H9 (cell line): ENCODE measurements at regions not wholly inside any gene's neighbourhood (a gene's known extent, or its start where the extent isn't known, plus 50 kb on each side); places are given as distances from the start of the nearest gene placed in this dataset.

Experiments used
- DNase-seq: peaks from one replicate; pipeline ENCODE4 v3.0.0-alpha.2; 2017
- H2AFZ ChIP-seq: one replicate; pipeline ENCODE4 v1.6.1; 2013; ENCODE audit warnings: mild to moderate bottlenecking, low read length, control low read depth, moderate library complexity
- H2AK5ac ChIP-seq: 2 replicates; pipeline ENCODE4 v1.6.1; 2013; ENCODE audit warnings: low read length, control low read depth, mixed read lengths; ENCODE audit not compliant: insufficient read length
- H2BK120ac ChIP-seq: one replicate; pipeline ENCODE4 v1.6.1; 2013; ENCODE audit warnings: low read depth, mild to moderate bottlenecking, low read length, control low read depth, inconsistent platforms; ENCODE audit not compliant: poor library complexity, severe bottlenecking
- H2BK12ac ChIP-seq: 2 replicates; pipeline ENCODE4 v1.6.1; 2013; ENCODE audit warnings: low read length, control low read depth, mixed read lengths, low read depth; ENCODE audit not compliant: insufficient read length
- H2BK15ac ChIP-seq: 2 replicates; pipeline ENCODE4 v1.6.1; 2013; ENCODE audit warnings: low read depth, low read length, control low read depth
- H2BK20ac ChIP-seq: one replicate; pipeline ENCODE4 v1.6.1; 2013; ENCODE audit warnings: low read depth, mild to moderate bottlenecking, low read length, control low read depth, inconsistent platforms; ENCODE audit not compliant: poor library complexity, severe bottlenecking
- H2BK5ac ChIP-seq: 2 replicates; pipeline ENCODE4 v1.6.1; 2013; ENCODE audit warnings: low read length, control low read depth, mixed read lengths; ENCODE audit not compliant: insufficient read length
- H3K14ac ChIP-seq: 2 replicates; pipeline ENCODE4 v1.6.1; 2013; ENCODE audit warnings: low read length, control low read depth; ENCODE audit not compliant: insufficient read depth
- H3K18ac ChIP-seq: 2 replicates; pipeline ENCODE4 v1.6.1; 2013; ENCODE audit warnings: low read depth, mild to moderate bottlenecking, mixed read lengths, low read length, control low read depth; ENCODE audit not compliant: insufficient read length
- H3K23ac ChIP-seq: 2 replicates; pipeline ENCODE4 v1.6.1; 2013; ENCODE audit warnings: low read length, control low read depth, mixed read lengths, low read depth; ENCODE audit not compliant: insufficient read length
- H3K23me2 ChIP-seq: 2 replicates; pipeline ENCODE4 v1.6.1; 2013; ENCODE audit warnings: low read depth, mild to moderate bottlenecking, mixed read lengths, low read length, control low read depth; ENCODE audit not compliant: insufficient read length, poor library complexity, severe bottlenecking
- H3K27ac ChIP-seq: 2 replicates; pipeline ENCODE4 v1.5.1; 2013; ENCODE audit warnings: low read length, control low read depth, mixed read lengths, low read depth; ENCODE audit not compliant: insufficient read length
- H3K27me3 ChIP-seq: 2 replicates; pipeline ENCODE4 v1.6.1; 2013; ENCODE audit warnings: low read length, control low read depth, inconsistent platforms; ENCODE audit not compliant: insufficient read depth
- H3K4ac ChIP-seq: 2 replicates; pipeline ENCODE4 v1.6.1; 2013; ENCODE audit warnings: low read depth, mild to moderate bottlenecking, control low read depth, inconsistent platforms, low read length, moderate library complexity
- H3K4me1 ChIP-seq: 2 replicates; pipeline ENCODE4 v1.6.1; 2013; ENCODE audit warnings: low read length, control low read depth, inconsistent platforms; ENCODE audit not compliant: insufficient read depth
- H3K4me2 ChIP-seq: 2 replicates; pipeline ENCODE4 v1.6.1; 2013; ENCODE audit warnings: low read length, control low read depth, mixed read lengths; ENCODE audit not compliant: insufficient read length, insufficient read depth
- H3K56ac ChIP-seq: 2 replicates; pipeline ENCODE4 v1.6.1; 2013; ENCODE audit warnings: low read depth, mild to moderate bottlenecking, mixed read lengths, low read length, control low read depth; ENCODE audit not compliant: insufficient read length
- H3K79me1 ChIP-seq: 2 replicates; pipeline ENCODE4 v1.6.1; 2013; ENCODE audit warnings: low read depth, mild to moderate bottlenecking, moderate library complexity, low read length, control low read depth, inconsistent platforms; ENCODE audit not compliant: insufficient read depth, poor library complexity, severe bottlenecking
- H3K79me2 ChIP-seq: 2 replicates; pipeline ENCODE4 v1.6.1; 2013; ENCODE audit warnings: low read length, control low read depth, inconsistent platforms; ENCODE audit not compliant: insufficient read depth
- H3K9ac ChIP-seq: 2 replicates; pipeline ENCODE4 v1.6.1; 2013; ENCODE audit warnings: low read length, control low read depth, mixed read lengths; ENCODE audit not compliant: insufficient read length; ENCODE audit errors: extremely low read depth
- H3K9me3 ChIP-seq: one replicate; pipeline ENCODE4 v1.6.1; 2013; ENCODE audit warnings: low read depth, low read length, inconsistent platforms; ENCODE audit not compliant: control insufficient read depth
- H3T11ph ChIP-seq: one replicate; pipeline ENCODE4 v1.6.1; 2013; ENCODE audit warnings: mild to moderate bottlenecking, low read length, control low read depth, inconsistent platforms
- H4K20me1 ChIP-seq: one replicate; pipeline ENCODE4 v1.6.1; 2013; ENCODE audit not compliant: control insufficient read depth, insufficient read length, insufficient read depth
- H4K5ac ChIP-seq: 2 replicates; pipeline ENCODE4 v1.6.1; 2013; ENCODE audit warnings: low read depth, mild to moderate bottlenecking, mixed read lengths, low read length, control low read depth; ENCODE audit not compliant: insufficient read length
- H4K8ac ChIP-seq: replicated peaks from 2 replicates; pipeline ENCODE4 v1.6.1; 2013; ENCODE audit warnings: low read length, control low read depth, mixed read lengths, low read depth; ENCODE audit not compliant: insufficient read length
- H4K91ac ChIP-seq: 2 replicates; pipeline ENCODE4 v1.6.1; 2013; ENCODE audit warnings: low read depth, mild to moderate bottlenecking, moderate library complexity, mixed read lengths, low read length, control low read depth; ENCODE audit not compliant: insufficient read length
- H3K27ac Mint-ChIP-seq, 3 experiments: 2 replicates in 2 of 3; 3 replicates in 1 of 3; pipeline ENCODE4 v1.8.0; 2020 to 2021; ENCODE audit warnings: mixed read lengths in 3 of 3, mild to moderate bottlenecking in 1 of 3, moderate library complexity in 1 of 3
- H3K27me3 Mint-ChIP-seq: 2 replicates; pipeline ENCODE4 v1.8.0; 2021; ENCODE audit warnings: low read depth, mild to moderate bottlenecking, moderate library complexity, mixed read lengths
- H3K36me3 Mint-ChIP-seq, 3 experiments: 2 replicates in 2 of 3; 3 replicates in 1 of 3; pipeline ENCODE4 v1.8.0; 2020 to 2021; ENCODE audit warnings: low read depth in 3 of 3, mixed read lengths in 3 of 3; ENCODE audit not compliant: insufficient read depth in 1 of 3
- H3K4me1 Mint-ChIP-seq, 2 experiments: 2 replicates each; pipeline ENCODE4 v1.8.0; 2020; ENCODE audit warnings: mixed read lengths in 2 of 2
- H3K4me3 Mint-ChIP-seq, 2 experiments: 2 replicates in 1 of 2; 3 replicates in 1 of 2; pipeline ENCODE4 v1.8.0; 2020 to 2021; ENCODE audit warnings: mild to moderate bottlenecking in 2 of 2, mixed read lengths in 2 of 2, moderate library complexity in 1 of 2
- H3K9me3 Mint-ChIP-seq, 2 experiments: 2 replicates in 1 of 2; 3 replicates in 1 of 2; pipeline ENCODE4 v1.8.0; 2020; ENCODE audit warnings: mild to moderate bottlenecking in 2 of 2, mixed read lengths in 2 of 2, moderate library complexity in 1 of 2
- WGBS: extraction: QIAGEN DNeasy Blood & Tissue Kit; methylation state at CpG from one replicate; pipeline ENCODE4 v1.1.7; 2013; ENCODE audit warnings: missing lambda C conversion rate, low lambda C conversion rate, mixed read lengths; ENCODE audit not compliant: insufficient read length; ENCODE audit errors: extremely low coverage; 5-methylcytosine and 5-hydroxymethylcytosine counted together
- TF ChIP-seq, protein P1 (sequence below): fragments of 200-600 bp; sonication (generic); conservative IDR thresholded peaks from 3 replicates; pipeline ENCODE4 v1.8.0; 2021; ENCODE audit warnings: antibody characterized with exemption, mild to moderate bottlenecking

DNA sequence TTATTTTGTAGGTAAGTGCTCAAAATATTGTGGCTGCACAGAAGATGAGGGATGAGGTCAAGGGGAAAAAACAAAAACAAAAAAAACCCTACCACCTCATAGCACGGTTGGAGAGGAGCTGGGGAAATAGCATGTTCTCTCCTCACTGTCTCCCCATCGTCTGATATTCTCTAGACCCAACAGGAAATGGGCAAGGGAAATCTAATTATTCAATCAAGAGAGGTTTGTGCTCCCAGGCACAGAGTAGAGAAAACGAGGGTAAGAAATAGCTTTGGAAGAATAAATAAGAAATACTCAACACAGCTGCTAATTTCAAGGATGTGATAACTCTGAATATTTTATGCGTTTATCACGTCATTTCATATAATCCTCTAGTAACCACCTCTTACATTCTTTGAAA, 619.2 kb upstream of the GNPDA2 start:
- H3K79me1 ChIP-seq: no peaks in the 10 kb centered on the region
- Mint-ChIP-seq H3K4me3 (no peak overlapping the region), H3K27ac (peak overlapping the region; percentile 5 to 16 (median 7); a peak in 3 of 7 replicates), H3K9me3 (no peaks in the 10 kb centered on the region), H3K4me1 (peaks cover 12 to 13% of the 10 kb centered on the region in 2 experiments), H3K36me3 (no peaks in the 10 kb centered on the region), H3K27me3 (no peaks in the 10 kb centered on the region)
- no peak overlapping the region for H3K4ac ChIP-seq
- no peaks in the 10 kb centered on the region for H4K20me1 ChIP-seq
- H3K18ac ChIP-seq: no peak overlapping the region
- no peak overlapping the region for H4K5ac ChIP-seq
- no peak for DNase-seq
- 0 out of 2 replicates have a peak, but pooled peaks cover 2% of the 10 kb centered on the region for H3K4me1 ChIP-seq
- no peak overlapping the region for H2BK120ac ChIP-seq
- no peak overlapping the region for H2BK12ac ChIP-seq
- H3K14ac ChIP-seq: no peak overlapping the region
- no peak overlapping the region for H2AFZ ChIP-seq
- no peak overlapping the region for H4K91ac ChIP-seq
- no CpG with 5 or more reads among the region's 5 CpGs for WGBS
- H3K27ac ChIP-seq: no peak overlapping the region
- no peaks in the 10 kb centered on the region for H3K79me2 ChIP-seq
- H2BK15ac ChIP-seq: no peak overlapping the region
- no peak overlapping the region for H3K23ac ChIP-seq
- H4K8ac ChIP-seq: no peak overlapping the region
- H3K23me2 ChIP-seq: no peaks in the 10 kb centered on the region
- no peak overlapping the region for H3K9ac ChIP-seq
- H2AK5ac ChIP-seq: no peak overlapping the region
- H3T11ph ChIP-seq: no peak overlapping the region
- H2BK5ac ChIP-seq: no peak overlapping the region
- TF ChIP-seq, protein P1, sequence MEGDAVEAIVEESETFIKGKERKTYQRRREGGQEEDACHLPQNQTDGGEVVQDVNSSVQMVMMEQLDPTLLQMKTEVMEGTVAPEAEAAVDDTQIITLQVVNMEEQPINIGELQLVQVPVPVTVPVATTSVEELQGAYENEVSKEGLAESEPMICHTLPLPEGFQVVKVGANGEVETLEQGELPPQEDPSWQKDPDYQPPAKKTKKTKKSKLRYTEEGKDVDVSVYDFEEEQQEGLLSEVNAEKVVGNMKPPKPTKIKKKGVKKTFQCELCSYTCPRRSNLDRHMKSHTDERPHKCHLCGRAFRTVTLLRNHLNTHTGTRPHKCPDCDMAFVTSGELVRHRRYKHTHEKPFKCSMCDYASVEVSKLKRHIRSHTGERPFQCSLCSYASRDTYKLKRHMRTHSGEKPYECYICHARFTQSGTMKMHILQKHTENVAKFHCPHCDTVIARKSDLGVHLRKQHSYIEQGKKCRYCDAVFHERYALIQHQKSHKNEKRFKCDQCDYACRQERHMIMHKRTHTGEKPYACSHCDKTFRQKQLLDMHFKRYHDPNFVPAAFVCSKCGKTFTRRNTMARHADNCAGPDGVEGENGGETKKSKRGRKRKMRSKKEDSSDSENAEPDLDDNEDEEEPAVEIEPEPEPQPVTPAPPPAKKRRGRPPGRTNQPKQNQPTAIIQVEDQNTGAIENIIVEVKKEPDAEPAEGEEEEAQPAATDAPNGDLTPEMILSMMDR: no peak
- H3K4me2 ChIP-seq: no peak overlapping the region
- no peak overlapping the region for H3K56ac ChIP-seq
- H2BK20ac ChIP-seq: no peak overlapping the region
- H3K9me3 ChIP-seq: no peaks in the 10 kb centered on the region
- H3K27me3 ChIP-seq: no peaks in the 10 kb centered on the region
